OCI-M2 (cell line): ENCODE measurements at regions not wholly inside any gene's neighbourhood (a gene's known extent, or its start where the extent isn't known, plus 50 kb on each side); places are given as distances from the start of the nearest gene placed in this dataset.

ENCODE experiments used
- DNase-seq: peaks from one replicate; lab custom pipeline; 2025; ENCODE audit not compliant: unreplicated experiment; lab: John Stamatoyannopoulos, UW

GRCh38 chr1:208923946-208924720 is 659.4 kb upstream of the CAMK1G start:
- no peak for DNase-seq

DNA sequence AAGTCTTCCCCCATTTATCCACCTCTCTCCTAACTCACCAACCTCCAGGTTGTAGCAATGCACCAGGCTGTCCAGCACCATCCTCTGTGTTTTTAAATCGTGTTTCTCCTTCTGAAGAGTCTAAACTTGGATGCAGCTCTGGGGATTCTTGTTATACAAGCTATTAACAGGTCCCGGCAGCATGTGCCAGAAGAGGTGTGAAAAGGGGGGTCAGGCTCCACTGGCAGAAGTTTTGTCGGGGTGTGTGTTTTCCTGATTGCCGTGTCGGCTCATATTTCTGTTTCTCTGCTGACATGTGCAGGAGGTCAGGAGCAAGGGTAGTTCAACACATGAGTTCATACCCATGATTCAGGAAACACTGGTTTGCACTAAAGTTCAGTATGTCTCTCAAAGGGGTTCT is 658.6 kb upstream of the CAMK1G start:
- no peak for DNase-seq

GRCh38 chr1:208928349-208929010 is 655.0 kb upstream of the CAMK1G start:
- no peak for DNase-seq

GRCh38 chr1:208929575-208929974 is 653.9 kb upstream of the CAMK1G start:
- DNase-seq = no peak

- DNase-seq = no peak
Measured at GRCh38 chr1:208931936-208932335, 651.6 kb upstream of the CAMK1G start.

GRCh38 chr1:208933984-208934525 is 649.5 kb upstream of the CAMK1G start:
- DNase-seq = no peak

- no peak for DNase-seq
Measured at GRCh38 chr1:208934933-208935332, 648.6 kb upstream of the CAMK1G start.

DNA sequence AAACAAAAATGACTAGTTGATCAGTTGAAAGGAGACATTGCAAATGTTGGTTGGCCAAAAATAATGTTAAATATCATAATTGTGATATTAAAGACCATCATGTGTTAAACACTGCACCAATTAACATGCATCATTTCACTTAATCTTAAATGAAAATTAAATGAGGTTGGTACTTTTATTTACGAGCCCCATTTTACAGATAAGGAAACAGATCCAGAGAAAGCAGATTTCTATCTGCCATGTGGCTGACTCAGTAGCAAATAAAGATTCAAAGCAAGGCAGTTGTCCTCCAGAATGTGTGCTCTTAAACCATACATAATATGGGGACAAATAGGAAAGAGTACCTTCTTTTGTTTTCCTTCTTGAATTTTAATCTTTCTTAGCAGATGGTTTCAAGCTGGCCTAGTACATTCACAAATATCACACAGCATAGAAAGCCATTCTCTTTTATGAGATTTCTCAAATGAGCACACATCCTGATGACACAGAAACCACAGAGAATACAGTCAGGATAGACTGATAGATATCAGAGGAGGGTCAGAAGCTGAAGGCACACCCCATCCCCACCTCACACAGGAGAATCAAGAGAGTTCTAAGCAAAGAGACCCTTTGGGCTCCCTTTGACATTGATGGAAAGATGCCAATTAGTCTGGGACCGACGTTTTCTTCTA is 647.9 kb upstream of the CAMK1G start:
- DNase-seq = no peak

DNA sequence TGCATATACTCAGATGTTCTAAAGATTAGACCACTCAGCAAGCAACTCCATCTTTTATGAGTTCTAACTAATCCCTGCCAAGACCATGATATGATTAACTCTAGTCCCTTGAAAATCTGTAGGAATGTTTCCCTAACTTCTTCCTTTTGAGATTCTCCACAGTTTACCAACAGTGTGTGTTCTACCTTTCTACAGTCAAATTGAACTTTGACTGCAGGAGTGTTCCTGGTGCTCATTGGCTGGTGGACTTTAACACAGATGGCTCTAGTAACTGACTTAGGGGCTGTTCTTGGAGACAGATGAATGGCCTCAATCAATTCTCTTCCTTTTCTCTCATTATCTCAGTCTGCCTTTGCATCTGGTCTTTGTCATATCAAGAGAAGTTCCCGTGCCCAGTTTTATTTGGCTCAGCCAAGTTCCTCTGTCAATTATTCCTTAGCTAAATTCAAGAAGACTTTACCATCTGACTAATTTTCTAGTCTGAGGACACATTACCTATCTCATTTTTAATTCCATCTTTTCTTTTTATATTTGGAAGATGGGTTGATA is 643.9 kb upstream of the CAMK1G start:
- no peak for DNase-seq

DNA sequence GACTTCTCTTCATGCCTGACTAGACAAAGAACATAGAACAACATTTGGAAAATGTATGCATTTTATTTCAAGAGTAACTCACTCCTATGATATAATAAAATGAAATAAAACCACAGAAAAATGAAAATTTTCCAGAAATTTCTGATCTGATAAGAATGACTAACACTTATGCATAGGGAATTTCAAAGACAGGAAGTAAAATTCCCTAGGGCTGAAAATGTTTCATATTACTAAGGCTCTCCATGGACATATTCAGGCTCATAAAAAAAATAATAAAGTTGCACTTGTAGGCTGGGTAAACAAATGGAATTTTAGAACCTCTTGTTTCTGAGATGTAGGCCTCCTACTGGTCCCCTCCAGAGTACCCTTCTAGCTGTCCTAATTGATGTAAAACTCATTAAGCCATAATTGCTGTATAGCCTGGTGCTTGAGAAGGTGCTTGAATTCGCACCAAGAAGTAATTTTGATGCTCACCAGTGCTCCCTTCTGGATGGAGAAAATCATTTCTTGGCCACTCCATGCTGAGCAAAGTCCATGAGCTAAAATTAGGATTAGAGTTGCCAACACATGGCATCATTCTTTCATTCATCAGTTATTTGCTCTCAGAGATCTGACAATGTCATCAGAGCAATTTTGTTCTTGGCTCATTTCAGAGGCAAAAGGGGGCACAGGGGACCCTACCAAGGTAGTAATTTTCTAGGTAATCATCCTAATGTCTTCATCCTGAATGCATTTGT is 641.0 kb upstream of the CAMK1G start:
- DNase-seq = no peak

DNA sequence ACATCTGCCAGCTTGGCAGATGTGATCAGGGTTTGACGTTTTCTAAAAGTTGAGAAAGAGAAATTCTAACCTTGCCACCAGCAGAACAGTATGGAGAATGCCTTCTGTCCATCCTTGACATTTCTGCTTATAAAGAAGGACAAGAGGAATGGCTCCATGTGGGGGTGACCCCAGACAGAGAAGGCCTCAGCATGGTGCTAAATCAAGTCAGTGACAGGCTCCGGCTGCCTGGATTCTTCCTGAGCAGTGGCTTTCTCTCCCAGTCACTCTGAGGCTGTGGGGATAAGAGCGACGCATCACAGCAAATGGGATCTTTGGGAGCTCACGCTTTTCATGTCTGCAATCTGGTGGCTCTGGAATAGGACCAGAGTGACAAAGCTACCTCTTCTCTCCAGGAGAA is 640.2 kb upstream of the CAMK1G start:
- no peak for DNase-seq

DNA sequence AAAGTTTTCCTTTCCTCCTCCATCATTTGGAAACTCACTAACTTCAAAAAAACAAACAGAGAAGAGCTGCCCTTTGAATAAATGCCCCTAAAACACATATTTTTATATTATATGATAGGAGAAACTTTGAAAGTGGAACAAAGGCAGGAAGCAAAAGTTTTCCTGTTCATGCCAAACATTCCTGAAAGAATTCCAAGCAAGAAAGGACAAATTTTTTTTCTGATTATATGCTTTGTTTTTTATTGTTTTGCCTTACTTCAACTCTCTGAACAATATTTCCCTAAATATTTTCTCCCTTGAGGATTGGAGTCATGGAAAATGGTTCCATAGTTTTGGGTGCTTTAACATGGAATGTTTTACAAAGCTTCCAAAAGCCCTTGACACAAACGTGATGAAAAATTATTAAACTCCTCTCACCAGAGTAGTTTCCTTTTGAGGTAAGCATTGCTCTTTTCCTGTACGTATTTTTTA is 638.5 kb upstream of the CAMK1G start:
- DNase-seq = no peak

DNA sequence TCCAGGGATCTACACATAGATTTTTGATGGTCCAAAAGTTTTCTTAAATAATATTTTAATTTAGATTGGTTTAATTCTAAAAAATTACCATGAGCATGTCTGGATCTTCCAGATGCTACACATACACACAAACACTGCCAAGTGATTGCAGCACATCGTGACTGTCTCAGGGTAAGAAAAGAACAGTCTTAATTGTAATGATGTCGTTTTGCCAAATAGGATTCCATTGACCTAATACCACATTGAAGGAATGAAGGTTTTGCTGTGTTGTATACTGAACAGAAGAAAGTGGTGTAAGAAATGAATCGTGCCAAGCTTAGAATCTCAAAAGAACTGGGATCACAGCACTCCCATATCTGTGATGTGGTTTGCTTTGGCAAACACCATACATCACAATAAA is 633.3 kb upstream of the CAMK1G start:
- no peak for DNase-seq

DNA sequence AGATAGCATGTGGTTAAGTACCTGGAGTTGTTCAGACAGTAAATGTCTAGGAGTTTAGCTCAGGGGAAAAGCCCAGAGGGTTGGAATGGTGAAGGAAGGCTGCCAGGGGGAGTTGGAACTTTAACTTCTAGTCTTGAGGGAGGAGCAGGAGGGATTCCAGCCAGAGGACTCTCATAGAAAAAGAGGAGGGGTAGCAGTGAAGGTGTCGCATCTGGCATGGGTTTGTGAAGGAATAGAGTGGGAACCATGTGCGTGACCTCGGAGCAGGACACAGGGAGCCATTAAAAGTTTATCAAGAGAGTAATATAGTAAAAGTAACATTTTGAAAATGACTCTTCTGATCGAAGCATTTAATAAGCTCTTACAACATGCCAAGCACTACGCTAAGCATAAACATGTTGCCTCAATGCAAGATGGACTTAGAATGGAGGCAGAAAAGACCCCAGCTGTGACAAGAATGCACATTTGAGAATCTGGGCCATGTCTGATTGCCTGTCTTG is 632.4 kb upstream of the CAMK1G start:
- DNase-seq = no peak

- DNase-seq = no peak
Measured at GRCh38 chr1:208951908-208952307, 631.6 kb upstream of the CAMK1G start.

DNA sequence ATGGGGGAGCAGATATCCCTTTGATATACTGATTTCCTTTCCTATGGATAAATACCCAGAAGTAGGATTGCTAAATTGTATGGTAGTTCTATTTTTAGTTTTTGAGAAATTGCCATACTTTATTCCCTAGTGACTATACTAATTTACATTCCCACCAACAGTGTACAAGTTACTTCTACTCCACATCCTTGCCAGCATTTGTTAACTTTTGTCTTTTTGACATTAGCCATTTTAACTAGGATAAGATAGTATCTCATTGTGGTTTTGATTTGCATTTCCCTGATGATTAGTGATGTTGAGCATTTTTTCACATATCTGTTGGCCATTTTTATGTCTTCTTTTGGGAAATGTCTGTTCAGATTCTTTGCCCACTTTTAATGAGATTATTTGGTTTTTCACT is 620.6 kb upstream of the CAMK1G start:
- no peak for DNase-seq

GRCh38 chr1:208965351-208965750 is 618.2 kb upstream of the CAMK1G start:
- DNase-seq = no peak

DNA sequence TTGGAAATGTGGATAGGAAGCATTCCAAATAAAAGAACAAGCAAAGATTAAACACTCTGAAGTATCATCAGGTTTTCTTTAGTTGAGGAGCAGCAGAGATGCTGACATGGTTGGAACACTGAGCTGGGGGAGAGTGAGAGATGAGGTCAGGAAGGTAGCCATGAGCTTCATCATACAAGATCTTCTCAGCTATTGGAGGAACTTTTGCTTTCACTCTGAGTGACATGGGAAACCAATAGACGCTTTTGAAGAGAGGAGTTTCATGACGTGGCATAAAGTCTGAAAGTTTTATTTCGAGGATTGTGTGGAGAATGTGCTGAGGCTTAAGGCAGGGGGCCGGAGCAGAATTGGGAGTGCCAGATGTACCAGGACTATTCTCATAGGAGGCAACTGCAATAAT is 616.2 kb upstream of the CAMK1G start:
- DNase-seq = no peak

DNA sequence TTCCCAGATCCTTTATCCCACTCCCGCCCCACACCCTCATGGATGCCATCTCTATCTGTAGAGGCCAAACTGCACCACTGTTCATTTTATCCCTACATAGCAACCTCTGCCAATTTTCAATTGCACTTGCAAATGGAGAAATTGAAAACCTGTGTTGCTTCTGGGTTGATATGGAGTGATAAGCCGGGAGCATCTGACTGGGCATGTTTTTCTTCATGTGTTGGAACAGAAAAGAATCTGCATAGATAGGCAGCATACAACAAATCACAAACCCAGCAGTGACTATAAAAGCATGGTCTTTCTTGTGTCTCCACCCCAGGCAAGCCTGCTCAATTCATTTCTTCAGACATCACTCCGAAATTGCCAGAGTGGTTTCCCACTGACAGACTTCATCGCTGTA is 608.8 kb upstream of the CAMK1G start:
- DNase-seq = no peak

- DNase-seq = no peak
Measured at GRCh38 chr1:208975456-208975855, 608.1 kb upstream of the CAMK1G start.

DNA sequence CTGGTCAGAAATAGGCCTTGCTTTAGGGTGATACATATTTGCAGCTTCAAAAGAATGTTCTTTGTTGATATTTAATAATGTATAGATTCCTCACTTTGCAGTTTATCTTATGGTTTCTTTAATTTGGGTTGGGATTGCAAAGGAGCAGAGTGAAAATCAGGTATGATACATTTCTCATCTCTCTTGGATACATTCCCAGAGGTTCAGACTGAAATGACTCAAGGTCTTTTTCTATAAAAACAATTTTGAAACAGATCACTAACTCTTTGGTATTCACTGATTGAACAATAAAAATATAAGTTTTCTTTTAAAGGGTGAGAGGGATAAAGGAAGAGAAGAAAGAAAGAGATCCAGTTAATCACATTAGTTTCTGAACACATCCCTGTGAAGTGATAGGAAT is 606.5 kb upstream of the CAMK1G start:
- no peak for DNase-seq
